DND-41 (cell line): ENCODE measurements at regions not wholly inside any gene's neighbourhood (a gene's known extent, or its start where the extent isn't known, plus 50 kb on each side); places are given as distances from the start of the nearest gene placed in this dataset.

Experiments used
- ATAC-seq: fragments of 200-7000 bp; cut with Tn5 transposase; 3 replicates; pipeline ENCODE4 v1.9.1; 2021; ENCODE audit warnings: low read depth; ENCODE audit not compliant: insufficient read depth
- DNase-seq: peaks from one replicate; pipeline ENCODE4 v3.0.0-alpha.2; 2020
- H2AFZ ChIP-seq: 2 replicates; pipeline ENCODE4 v1.6.0; 2012; ENCODE audit warnings: low read depth, low read length
- H3K27ac ChIP-seq: 2 replicates; pipeline ENCODE4 v1.5.1; 2012; ENCODE audit warnings: low read length, inconsistent platforms
- H3K27me3 ChIP-seq: fragments of 200-600 bp; sonication (generic); 2 replicates; pipeline ENCODE4 v1.6.0; 2012; ENCODE audit warnings: low read length, mild to moderate bottlenecking, inconsistent platforms; ENCODE audit not compliant: insufficient read depth, poor library complexity
- H3K36me3 ChIP-seq: 2 replicates; pipeline ENCODE4 v1.5.1; 2012; ENCODE audit warnings: low read length, inconsistent platforms; ENCODE audit not compliant: insufficient read depth
- H3K4me1 ChIP-seq: 2 replicates; pipeline ENCODE4 v1.5.1; 2012; ENCODE audit warnings: mild to moderate bottlenecking, low read length; ENCODE audit not compliant: insufficient read depth
- H3K4me2 ChIP-seq: 2 replicates; pipeline ENCODE4 v1.6.0; 2012; ENCODE audit warnings: mild to moderate bottlenecking, moderate library complexity, low read length, inconsistent platforms; ENCODE audit not compliant: insufficient read depth
- H3K4me3 ChIP-seq, 2 experiments: fragments of 200-600 bp in 1 of 2; shearing (Covaris generic) in 1 of 2; 2 replicates each; pipeline ENCODE4 v1.5.1; 2012 to 2016; ENCODE audit warnings: inconsistent platforms in 2 of 2, low read length in 2 of 2, mild to moderate bottlenecking in 2 of 2, low read depth in 1 of 2, moderate library complexity in 1 of 2
- H3K79me2 ChIP-seq: 2 replicates; pipeline ENCODE4 v1.6.0; 2012; ENCODE audit warnings: low read length, inconsistent platforms; ENCODE audit not compliant: insufficient read depth
- H3K9ac ChIP-seq: 2 replicates; pipeline ENCODE4 v1.6.0; 2012; ENCODE audit warnings: low read depth, mild to moderate bottlenecking, inconsistent platforms, low read length, moderate library complexity
- H3K9me3 ChIP-seq: 2 replicates; pipeline ENCODE4 v1.5.1; 2012; ENCODE audit warnings: low read length, moderate library complexity, mild to moderate bottlenecking, inconsistent platforms; ENCODE audit not compliant: insufficient read depth, severe bottlenecking
- H4K20me1 ChIP-seq: 2 replicates; pipeline ENCODE4 v1.6.0; 2012; ENCODE audit warnings: low read length; ENCODE audit not compliant: insufficient read depth
- EZH2 ChIP-seq: IDR thresholded peaks from 3 replicates; pipeline ENCODE4 v1.6.1; 2012; ENCODE audit warnings: borderline replicate concordance, low read depth, mild to moderate bottlenecking, moderate library complexity, low read length, inconsistent platforms; ENCODE audit not compliant: severe bottlenecking
- TF ChIP-seq, protein P1 (sequence below): IDR thresholded peaks from 2 replicates; pipeline ENCODE4 v1.5.1; 2012; ENCODE audit warnings: borderline replicate concordance, low read length, moderate library complexity, mild to moderate bottlenecking; ENCODE audit not compliant: poor library complexity, severe bottlenecking; ENCODE audit errors: extremely low read depth

DNA sequence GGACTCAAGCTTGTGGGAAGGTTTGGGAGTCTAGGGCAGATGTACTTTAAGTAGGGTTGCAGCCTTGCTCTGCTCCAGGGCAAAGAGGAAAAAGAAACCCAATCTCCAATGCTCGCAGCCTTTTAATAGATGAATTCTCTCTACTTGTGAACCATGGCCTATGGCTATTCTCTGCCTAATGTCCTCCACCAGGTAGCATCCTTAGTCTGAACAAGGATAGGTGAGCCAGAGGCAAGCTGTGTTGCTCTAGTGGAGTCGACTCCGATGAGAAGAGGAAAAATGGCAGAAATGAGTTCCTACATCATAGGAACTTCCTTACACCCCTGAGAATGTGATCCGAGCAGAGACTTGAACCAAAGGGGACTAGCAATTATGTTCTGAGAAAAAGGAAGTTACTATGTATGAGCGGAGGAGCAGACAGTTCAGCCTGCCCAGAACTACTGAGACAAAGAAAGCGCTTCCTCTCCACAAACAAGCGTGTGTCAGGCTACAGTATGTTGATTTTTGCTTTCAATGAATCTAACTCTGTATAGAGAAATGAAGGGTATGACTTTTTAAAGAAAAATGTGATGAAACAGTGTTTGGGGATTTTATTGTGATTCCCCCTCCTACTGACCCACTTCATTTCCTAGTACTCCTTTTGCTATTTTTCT lies 153.6 kb upstream of the ARID2 start:
- Histone ChIP-seq H3K4me3 (no peak overlapping the region), H3K4me2 (no peak overlapping the region), H3K27me3 (no peaks in the 10 kb centered on the region), H3K9me3 (no peaks in the 10 kb centered on the region), H4K20me1 (no peaks in the 10 kb centered on the region), H3K4me1 (no peaks in the 10 kb centered on the region), H3K27ac (no peak overlapping the region), H2AFZ (no peak overlapping the region), H3K36me3 (no peaks in the 10 kb centered on the region), H3K9ac (no peak overlapping the region), H3K79me2 (no peaks in the 10 kb centered on the region)
- TF ChIP-seq EZH2 = no peak
- TF ChIP-seq, protein P1, sequence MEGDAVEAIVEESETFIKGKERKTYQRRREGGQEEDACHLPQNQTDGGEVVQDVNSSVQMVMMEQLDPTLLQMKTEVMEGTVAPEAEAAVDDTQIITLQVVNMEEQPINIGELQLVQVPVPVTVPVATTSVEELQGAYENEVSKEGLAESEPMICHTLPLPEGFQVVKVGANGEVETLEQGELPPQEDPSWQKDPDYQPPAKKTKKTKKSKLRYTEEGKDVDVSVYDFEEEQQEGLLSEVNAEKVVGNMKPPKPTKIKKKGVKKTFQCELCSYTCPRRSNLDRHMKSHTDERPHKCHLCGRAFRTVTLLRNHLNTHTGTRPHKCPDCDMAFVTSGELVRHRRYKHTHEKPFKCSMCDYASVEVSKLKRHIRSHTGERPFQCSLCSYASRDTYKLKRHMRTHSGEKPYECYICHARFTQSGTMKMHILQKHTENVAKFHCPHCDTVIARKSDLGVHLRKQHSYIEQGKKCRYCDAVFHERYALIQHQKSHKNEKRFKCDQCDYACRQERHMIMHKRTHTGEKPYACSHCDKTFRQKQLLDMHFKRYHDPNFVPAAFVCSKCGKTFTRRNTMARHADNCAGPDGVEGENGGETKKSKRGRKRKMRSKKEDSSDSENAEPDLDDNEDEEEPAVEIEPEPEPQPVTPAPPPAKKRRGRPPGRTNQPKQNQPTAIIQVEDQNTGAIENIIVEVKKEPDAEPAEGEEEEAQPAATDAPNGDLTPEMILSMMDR = no peak
- DNase-seq = no peak
- ATAC-seq = no peak

DNA sequence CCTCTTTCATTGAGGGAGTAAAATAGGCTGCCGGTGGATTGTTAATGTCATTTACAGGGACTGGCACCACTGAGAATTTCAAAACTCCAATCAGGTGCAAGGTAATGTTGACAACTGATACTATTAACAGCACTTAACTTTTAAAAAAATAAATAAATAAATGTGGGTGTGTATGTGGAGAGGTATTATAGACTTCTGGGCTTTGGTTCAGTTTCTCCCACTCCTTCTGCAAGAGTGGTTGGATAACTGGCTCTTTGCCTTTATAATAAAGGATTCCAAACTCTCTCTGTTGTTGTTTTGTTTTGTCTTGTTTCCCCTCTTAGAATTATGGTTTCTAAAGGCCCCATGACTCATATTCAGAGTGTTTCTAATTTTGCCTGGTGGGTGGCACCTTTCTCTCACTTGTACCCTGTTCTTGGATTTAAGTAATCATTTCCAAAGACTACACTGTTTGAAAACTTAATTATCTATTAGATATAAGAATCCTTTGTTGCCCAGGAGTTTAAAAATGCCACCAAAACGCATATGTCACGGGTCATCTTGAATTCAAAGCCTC lies 151.6 kb upstream of the ARID2 start:
- ATAC-seq = no peak
- no peaks in the 10 kb centered on the region for H3K4me1 ChIP-seq
- no peak for DNase-seq
- TF ChIP-seq, protein P1 = no peak
- TF ChIP-seq EZH2 = no peak
- no peak overlapping the region for H2AFZ ChIP-seq
- H3K9me3 ChIP-seq = no peaks in the 10 kb centered on the region
- H4K20me1 ChIP-seq = no peaks in the 10 kb centered on the region
- H3K9ac ChIP-seq = no peak overlapping the region
- no peak overlapping the region for H3K4me2 ChIP-seq
- H3K36me3 ChIP-seq = no peaks in the 10 kb centered on the region
- H3K27ac ChIP-seq = no peak overlapping the region
- H3K79me2 ChIP-seq = no peaks in the 10 kb centered on the region
- H3K4me3 ChIP-seq = no peak overlapping the region
- no peaks in the 10 kb centered on the region for H3K27me3 ChIP-seq

DNA sequence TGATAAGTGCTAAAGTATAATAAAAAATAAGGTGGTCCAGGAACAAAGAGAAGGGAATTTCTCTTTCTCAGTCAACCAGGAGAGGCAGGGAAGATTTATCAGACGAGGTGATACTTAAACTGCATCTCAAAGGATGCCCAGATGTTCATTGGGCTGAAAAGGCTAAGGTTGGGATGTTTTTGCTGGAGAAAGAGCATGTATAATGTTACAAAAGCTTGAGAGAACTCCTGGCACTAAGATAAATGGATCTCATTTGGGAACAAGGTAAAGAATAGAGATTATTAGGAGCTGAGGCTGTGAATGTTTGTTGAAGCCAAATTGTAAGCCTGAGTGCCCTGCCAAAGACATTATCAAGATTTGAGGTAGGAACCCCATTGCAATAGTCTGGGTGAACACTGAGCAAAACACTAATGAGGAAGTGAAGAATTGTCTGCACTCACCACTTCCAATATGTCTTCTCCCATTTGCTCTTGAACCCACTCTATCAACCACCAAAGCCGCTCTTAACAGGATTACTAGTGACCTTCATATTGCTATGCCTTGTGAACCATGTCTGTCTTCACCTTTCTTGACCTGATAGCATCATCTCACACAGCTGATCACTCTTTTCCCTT lies 149.0 kb upstream of the ARID2 start:
- no peak overlapping the region for H3K4me2 ChIP-seq
- H3K27ac ChIP-seq = no peak overlapping the region
- ATAC-seq = no peak
- no peaks in the 10 kb centered on the region for H3K4me1 ChIP-seq
- H2AFZ ChIP-seq = no peak overlapping the region
- H3K79me2 ChIP-seq = no peaks in the 10 kb centered on the region
- H3K27me3 ChIP-seq = no peaks in the 10 kb centered on the region
- H3K4me3 ChIP-seq = no peak overlapping the region
- no peaks in the 10 kb centered on the region for H3K36me3 ChIP-seq
- no peaks in the 10 kb centered on the region for H3K9me3 ChIP-seq
- H4K20me1 ChIP-seq = no peaks in the 10 kb centered on the region
- DNase-seq = no peak
- TF ChIP-seq, protein P1 = no peak
- no peak for TF ChIP-seq EZH2
- H3K9ac ChIP-seq = no peak overlapping the region

DNA sequence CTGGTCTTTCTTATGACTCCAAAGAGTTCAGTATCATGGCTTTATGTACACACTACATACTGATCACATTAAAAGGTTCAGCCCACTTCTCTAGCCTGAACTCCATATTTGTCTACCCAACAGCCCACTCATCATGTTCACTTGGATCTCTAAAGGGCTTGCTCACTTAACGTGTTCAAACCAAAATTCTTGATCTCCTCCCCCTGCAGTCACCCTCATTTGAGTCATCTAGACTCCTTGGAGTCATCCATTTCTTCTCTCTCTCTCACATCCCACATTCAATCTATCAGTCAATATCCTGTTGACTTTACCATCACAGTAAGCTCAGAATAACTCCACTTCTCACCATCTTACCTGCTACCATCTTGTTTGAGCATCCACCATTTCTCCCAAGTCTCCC lies 148.4 kb upstream of the ARID2 start:
- ATAC-seq (no peak), DNase-seq (no peak)
- Histone ChIP-seq H3K9me3 (peaks cover 2% of the 10 kb centered on the region), H3K4me2 (no peak overlapping the region), H3K4me1 (no peaks in the 10 kb centered on the region), H4K20me1 (no peaks in the 10 kb centered on the region), H3K27me3 (no peaks in the 10 kb centered on the region), H3K27ac (no peak overlapping the region), H2AFZ (no peak overlapping the region), H3K4me3 (no peak overlapping the region), H3K9ac (no peak overlapping the region), H3K36me3 (no peaks in the 10 kb centered on the region), H3K79me2 (no peaks in the 10 kb centered on the region)
- TF ChIP-seq, protein P1 = no peak
- TF ChIP-seq EZH2 = no peak
